HEK293 (cell line): ENCODE measurements at regions not wholly inside any gene's neighbourhood (a gene's known extent, or its start where the extent isn't known, plus 50 kb on each side); places are given as distances from the start of the nearest gene placed in this dataset.

ENCODE experiments used
- CTCF ChIA-PET: fragments of 350-600 bp; formaldehyde crosslinking; extraction: SDS; loops from one replicate; lab custom pipeline; 2021; ENCODE audit warnings: antibody characterized with exemption; lab: Yijun Ruan, JAX
- POLR2A ChIA-PET: fragments of 300-600 bp; formaldehyde crosslinking; extraction: SDS; loops from one replicate; lab custom pipeline; 2020; ENCODE audit warnings: antibody characterized with exemption, inconsistent platforms; lab: Yijun Ruan, JAX
- H3K27ac ChIP-seq: fragments of 200-500 bp; sonication (Bioruptor generic); 2 replicates; pipeline ENCODE4 v1.5.1; 2014; ENCODE audit warnings: low read depth, low read length, control low read depth, inconsistent platforms; ENCODE audit errors: extremely low read depth
- H3K36me3 ChIP-seq, 2 experiments: fragments of 200-500 bp in 1 of 2; sonication (Bioruptor generic) in 1 of 2; 1 replicate in 1 of 2; 2 replicates in 1 of 2; pipeline ENCODE4 v1.5.1; 2014 to 2017; ENCODE audit warnings: inconsistent platforms in 2 of 2, low read length in 2 of 2; ENCODE audit not compliant: control insufficient read depth in 2 of 2, insufficient read depth in 1 of 2
- H3K4me1 ChIP-seq: fragments of 200-500 bp; sonication (Bioruptor generic); 2 replicates; pipeline ENCODE4 v1.5.1; 2014; ENCODE audit warnings: mild to moderate bottlenecking, low read length, inconsistent platforms; ENCODE audit not compliant: control insufficient read depth, insufficient read depth
- H3K4me3 ChIP-seq: 2 replicates; pipeline ENCODE4 v1.5.1; 2011; ENCODE audit warnings: low read depth, mild to moderate bottlenecking, control low read depth, low read length, moderate library complexity
- H3K9me3 ChIP-seq: fragments of 200-500 bp; sonication (Bioruptor generic); 2 replicates; pipeline ENCODE4 v1.5.1; 2014; ENCODE audit warnings: low read depth, low read length, inconsistent platforms; ENCODE audit not compliant: control insufficient read depth, insufficient read depth
- SCRT2 ChIP-seq: fragments of 450-650 bp; formaldehyde crosslinking; IDR thresholded peaks from 2 replicates; pipeline ENCODE4 v1.5.1; 2016; ENCODE audit warnings: missing biosample characterization, missing genetic modification characterization
- SP2 ChIP-seq: fragments of 450-650 bp; formaldehyde crosslinking; IDR thresholded peaks from 2 replicates; pipeline ENCODE4 v1.5.1; 2016; ENCODE audit warnings: missing biosample characterization, missing genetic modification characterization
- SP7 ChIP-seq: fragments of 450-650 bp; formaldehyde crosslinking; IDR thresholded peaks from 2 replicates; pipeline ENCODE4 v1.5.1; 2016; ENCODE audit warnings: missing biosample characterization, missing genetic modification characterization
- TCF7L2 ChIP-seq: IDR thresholded peaks from 2 replicates; pipeline ENCODE4 v1.6.1; 2011; ENCODE audit warnings: low read depth, mild to moderate bottlenecking, inconsistent platforms, low read length, moderate library complexity, borderline replicate concordance
- TRIM28 ChIP-seq: IDR thresholded peaks from 2 replicates; pipeline ENCODE4 v1.6.1; 2011; ENCODE audit warnings: low read length, control low read depth, borderline replicate concordance
- ZBTB7A ChIP-seq: fragments of 450-650 bp; formaldehyde crosslinking; IDR thresholded peaks from 2 replicates; pipeline ENCODE4 v1.5.1; 2016; ENCODE audit warnings: low read depth, missing biosample characterization, missing genetic modification characterization
- ZEB2 ChIP-seq: fragments of 450-650 bp; formaldehyde crosslinking; IDR thresholded peaks from 2 replicates; pipeline ENCODE4 v1.5.1; 2016; ENCODE audit warnings: missing biosample characterization, missing genetic modification characterization
- ZNF16 ChIP-seq: fragments of 450-650 bp; formaldehyde crosslinking; IDR thresholded peaks from 2 replicates; pipeline ENCODE4 v1.5.1; 2016; ENCODE audit warnings: low read depth, missing biosample characterization, missing genetic modification characterization
- ZNF211 ChIP-seq: fragments of 450-650 bp; formaldehyde crosslinking; IDR thresholded peaks from 2 replicates; pipeline ENCODE4 v1.5.1; 2016; ENCODE audit warnings: low read depth, missing biosample characterization, missing genetic modification characterization
- ZNF24 ChIP-seq: fragments of 450-650 bp; formaldehyde crosslinking; IDR thresholded peaks from 2 replicates; pipeline ENCODE4 v1.5.1; 2016; ENCODE audit warnings: missing biosample characterization, missing genetic modification characterization
- ZNF266 ChIP-seq: fragments of 450-650 bp; formaldehyde crosslinking; IDR thresholded peaks from 2 replicates; pipeline ENCODE4 v1.5.1; 2016; ENCODE audit warnings: missing biosample characterization, missing genetic modification characterization, low read depth
- ZNF324 ChIP-seq: fragments of 450-650 bp; formaldehyde crosslinking; IDR thresholded peaks from 2 replicates; pipeline ENCODE4 v1.5.1; 2016; ENCODE audit warnings: missing biosample characterization, missing genetic modification characterization
- ZNF335 ChIP-seq: fragments of 450-650 bp; formaldehyde crosslinking; conservative IDR thresholded peaks from 2 replicates; pipeline ENCODE4 v1.5.1; 2016; ENCODE audit warnings: missing biosample characterization, missing genetic modification characterization
- ZNF404 ChIP-seq: fragments of 450-650 bp; formaldehyde crosslinking; IDR thresholded peaks from 2 replicates; pipeline ENCODE4 v1.5.1; 2017; ENCODE audit warnings: missing biosample characterization, missing genetic modification characterization
- ZNF433 ChIP-seq: fragments of 450-650 bp; formaldehyde crosslinking; IDR thresholded peaks from 2 replicates; pipeline ENCODE4 v1.5.1; 2016; ENCODE audit warnings: missing biosample characterization, missing genetic modification characterization, low read depth
- ZNF449 ChIP-seq: fragments of 450-650 bp; formaldehyde crosslinking; IDR thresholded peaks from 2 replicates; pipeline ENCODE4 v1.5.1; 2017; ENCODE audit warnings: missing biosample characterization, mild to moderate bottlenecking, missing genetic modification characterization, moderate library complexity
- ZNF514 ChIP-seq: fragments of 450-650 bp; formaldehyde crosslinking; IDR thresholded peaks from 2 replicates; pipeline ENCODE4 v1.5.1; 2016; ENCODE audit warnings: missing biosample characterization, missing genetic modification characterization
- ZNF521 ChIP-seq: fragments of 450-650 bp; formaldehyde crosslinking; IDR thresholded peaks from 2 replicates; pipeline ENCODE4 v1.5.1; 2017; ENCODE audit warnings: missing biosample characterization, mild to moderate bottlenecking, missing genetic modification characterization
- ZNF623 ChIP-seq: fragments of 450-650 bp; formaldehyde crosslinking; IDR thresholded peaks from 2 replicates; pipeline ENCODE4 v1.5.1; 2016; ENCODE audit warnings: missing biosample characterization, missing genetic modification characterization
- ZNF654 ChIP-seq: fragments of 450-650 bp; formaldehyde crosslinking; IDR thresholded peaks from 2 replicates; pipeline ENCODE4 v1.5.1; 2016; ENCODE audit warnings: low read depth, missing biosample characterization, missing genetic modification characterization
- ZNF707 ChIP-seq: fragments of 450-650 bp; formaldehyde crosslinking; IDR thresholded peaks from 2 replicates; pipeline ENCODE4 v1.5.1; 2016; ENCODE audit warnings: missing biosample characterization, missing genetic modification characterization
- ZNF768 ChIP-seq: fragments of 450-650 bp; formaldehyde crosslinking; IDR thresholded peaks from 2 replicates; pipeline ENCODE4 v1.5.1; 2018; ENCODE audit warnings: missing biosample characterization, mild to moderate bottlenecking, missing genetic modification characterization
- ZNF776 ChIP-seq: fragments of 450-650 bp; formaldehyde crosslinking; IDR thresholded peaks from 2 replicates; pipeline ENCODE4 v1.5.0; 2017; ENCODE audit warnings: missing biosample characterization, missing genetic modification characterization, borderline replicate concordance
- ZNF843 ChIP-seq: fragments of 450-650 bp; formaldehyde crosslinking; IDR thresholded peaks from 2 replicates; pipeline ENCODE4 v1.5.1; 2016; ENCODE audit warnings: missing biosample characterization, missing genetic modification characterization
- ZSCAN23 ChIP-seq: fragments of 450-650 bp; formaldehyde crosslinking; IDR thresholded peaks from 2 replicates; pipeline ENCODE4 v1.5.1; 2016; ENCODE audit warnings: missing biosample characterization, missing genetic modification characterization
- TF ChIP-seq, protein P1 (sequence below): fragments of 450-650 bp; formaldehyde crosslinking; IDR thresholded peaks from 2 replicates; pipeline ENCODE4 v1.5.1; 2017; ENCODE audit warnings: missing biosample characterization, missing genetic modification characterization
- TF ChIP-seq, protein P2 (sequence below): fragments of 450-650 bp; formaldehyde crosslinking; IDR thresholded peaks from 2 replicates; pipeline ENCODE4 v1.5.1; 2016; ENCODE audit warnings: missing biosample characterization, missing genetic modification characterization

GRCh38 chr20:52823303-52823702 is 148.9 kb upstream of the TSHZ2 start:
- H3K27ac ChIP-seq, result no peak overlapping the region
- no peaks in the 10 kb centered on the region for H3K9me3 ChIP-seq
- H3K4me3 ChIP-seq, result no peak overlapping the region
- no peaks in the 10 kb centered on the region for H3K36me3 ChIP-seq
- TF ChIP-seq ZNF654, result no peak
- no peak for TF ChIP-seq ZNF211 (tag by site-specific recombination)
- ChIA-PET CTCF (interaction anchor here (0.5 kb wide), 1 partner anchor 14 kb away, joined by 6 read pairs; no protein-coding TSS in a partner anchor), POLR2A (no interaction called here)
- no peaks in the 10 kb centered on the region for H3K4me1 ChIP-seq

DNA sequence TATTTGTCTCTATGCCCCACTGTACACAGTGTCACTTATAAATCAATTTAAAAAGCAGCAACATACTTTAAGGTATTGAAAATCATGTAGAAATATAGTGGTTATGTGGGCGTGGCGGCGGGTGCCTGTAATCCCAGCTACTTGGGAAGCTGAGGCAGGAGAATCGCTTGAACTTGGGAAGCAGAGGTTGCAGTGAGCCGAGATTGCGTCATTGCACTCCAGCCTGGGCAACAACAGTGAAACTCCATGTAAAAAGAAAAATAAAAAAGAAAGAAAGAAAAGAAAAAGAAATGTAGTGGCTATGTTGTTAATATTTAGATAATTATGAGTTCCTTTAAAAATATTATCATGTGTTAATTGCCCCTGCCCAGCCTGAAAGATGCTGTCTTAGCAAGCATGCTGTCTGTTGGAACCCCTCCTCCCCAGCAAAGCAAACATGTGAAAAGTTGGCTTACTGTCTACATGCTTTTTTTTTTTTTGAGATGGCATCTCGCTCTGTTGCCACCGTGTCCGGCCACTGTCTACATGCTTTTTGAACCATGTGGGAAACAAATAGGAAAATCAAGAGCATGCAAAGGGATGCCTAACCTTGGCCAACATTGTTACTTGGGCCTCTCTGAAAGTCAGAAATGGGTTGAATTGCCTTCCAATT is 151.4 kb upstream of the TSHZ2 start:
- CTCF ChIA-PET, result no interaction called here
- Histone ChIP-seq H3K4me1 (no peaks in the 10 kb centered on the region), H3K4me3 (no peak overlapping the region), H3K27ac (no peak overlapping the region)
- POLR2A ChIA-PET, result no interaction called here
- no peak for TF ChIP-seq ZNF16 (tag by site-specific recombination)
- no peak for TF ChIP-seq TCF7L2
- TF ChIP-seq ZNF843, result no peak
- TF ChIP-seq ZNF623, result no peak
- TF ChIP-seq ZNF776, result no peak
- no peak for TF ChIP-seq SCRT2
- TF ChIP-seq ZNF521 (tag by site-specific recombination), result no peak
- no peak for TF ChIP-seq ZNF768 (tag by site-specific recombination)
- no peak for TF ChIP-seq TRIM28
- TF ChIP-seq ZEB2 (tag by site-specific recombination), result no peak
- no peak for TF ChIP-seq ZSCAN23
- TF ChIP-seq ZNF24 (tag by site-specific recombination), result no peak
- no peak for TF ChIP-seq ZNF514 (tag by site-specific recombination)
- TF ChIP-seq ZNF324 (tag by site-specific recombination), result no peak
- no peak for TF ChIP-seq SP7 (tag by site-specific recombination)
- TF ChIP-seq ZNF433 (tag by site-specific recombination), result no peak
- TF ChIP-seq, all 188 proteins: peak for 0
- H3K9me3 ChIP-seq, result no peaks in the 10 kb centered on the region
- H3K36me3 ChIP-seq, result no peaks in the 10 kb centered on the region

DNA sequence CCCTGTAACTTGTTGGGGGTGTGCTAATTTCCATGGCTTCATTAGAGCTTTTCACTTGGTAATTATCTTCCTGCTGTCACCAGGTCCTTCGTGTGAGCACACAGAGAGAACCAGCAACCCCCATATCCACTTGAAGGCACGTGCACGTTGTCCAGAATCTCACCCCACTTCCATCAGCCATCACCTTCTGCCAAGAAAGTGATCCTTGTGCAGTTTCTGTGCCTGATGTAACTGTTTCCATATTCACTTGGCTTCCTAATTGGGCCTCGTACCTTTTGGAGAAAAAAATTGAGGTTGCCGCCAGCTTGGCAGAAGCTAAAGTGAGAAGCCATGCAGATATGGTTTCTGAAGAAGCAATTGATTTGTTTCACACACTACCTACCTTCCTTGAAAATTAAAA is 153.7 kb upstream of the TSHZ2 start:
- ChIA-PET CTCF (interaction anchor here (1.0 kb wide), 1 partner anchor 507 kb away, joined by 3 read pairs; no protein-coding TSS in a partner anchor), POLR2A (no interaction called here)
- Histone ChIP-seq H3K4me1 (no peaks in the 10 kb centered on the region), H3K27ac (no peak overlapping the region), H3K9me3 (no peaks in the 10 kb centered on the region), H3K4me3 (no peak overlapping the region), H3K36me3 (no peaks in the 10 kb centered on the region)
- TF ChIP-seq ZBTB7A (no peak), ZNF707 (no peak), ZNF335 (tag by site-specific recombination) (no peak), ZNF266 (tag by site-specific recombination) (no peak), SP2 (tag by site-specific recombination) (no peak), ZNF449 (tag by site-specific recombination) (no peak), ZNF768 (tag by site-specific recombination) (no peak), ZNF404 (no peak)
- TF ChIP-seq, protein P1, sequence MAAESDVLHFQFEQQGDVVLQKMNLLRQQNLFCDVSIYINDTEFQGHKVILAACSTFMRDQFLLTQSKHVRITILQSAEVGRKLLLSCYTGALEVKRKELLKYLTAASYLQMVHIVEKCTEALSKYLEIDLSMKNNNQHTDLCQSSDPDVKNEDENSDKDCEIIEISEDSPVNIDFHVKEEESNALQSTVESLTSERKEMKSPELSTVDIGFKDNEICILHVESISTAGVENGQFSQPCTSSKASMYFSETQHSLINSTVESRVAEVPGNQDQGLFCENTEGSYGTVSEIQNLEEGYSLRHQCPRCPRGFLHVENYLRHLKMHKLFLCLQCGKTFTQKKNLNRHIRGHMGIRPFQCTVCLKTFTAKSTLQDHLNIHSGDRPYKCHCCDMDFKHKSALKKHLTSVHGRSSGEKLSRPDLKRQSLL, result no peak
- TF ChIP-seq, protein P2, sequence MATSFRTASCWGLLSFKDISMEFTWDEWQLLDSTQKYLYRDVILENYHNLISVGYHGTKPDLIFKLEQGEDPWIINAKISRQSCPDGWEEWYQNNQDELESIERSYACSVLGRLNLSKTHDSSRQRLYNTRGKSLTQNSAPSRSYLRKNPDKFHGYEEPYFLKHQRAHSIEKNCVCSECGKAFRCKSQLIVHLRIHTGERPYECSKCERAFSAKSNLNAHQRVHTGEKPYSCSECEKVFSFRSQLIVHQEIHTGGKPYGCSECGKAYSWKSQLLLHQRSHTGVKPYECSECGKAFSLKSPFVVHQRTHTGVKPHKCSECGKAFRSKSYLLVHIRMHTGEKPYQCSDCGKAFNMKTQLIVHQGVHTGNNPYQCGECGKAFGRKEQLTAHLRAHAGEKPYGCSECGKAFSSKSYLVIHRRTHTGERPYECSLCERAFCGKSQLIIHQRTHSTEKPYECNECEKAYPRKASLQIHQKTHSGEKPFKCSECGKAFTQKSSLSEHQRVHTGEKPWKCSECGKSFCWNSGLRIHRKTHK (tag by site-specific recombination), result no peak
